GM11168 (cell line): ENCODE measurements at regions not wholly inside any gene's neighbourhood (a gene's known extent, or its start where the extent isn't known, plus 50 kb on each side); places are given as distances from the start of the nearest gene placed in this dataset.
"Not testable (repeated sequence)": the region's sequence is repeated elsewhere in the genome, so short reads cannot be mapped to it uniquely, and the experiment has no call there.

Source experiments
- in situ Hi-C: fragments of 300-500 bp; cut with MboI; formaldehyde crosslinking; loops from one replicate; pipeline ENCODE4 v1.12.0; 2022; ENCODE audit warnings: low sequenced_read_pairs; ENCODE audit not compliant: unreplicated experiment

DNA sequence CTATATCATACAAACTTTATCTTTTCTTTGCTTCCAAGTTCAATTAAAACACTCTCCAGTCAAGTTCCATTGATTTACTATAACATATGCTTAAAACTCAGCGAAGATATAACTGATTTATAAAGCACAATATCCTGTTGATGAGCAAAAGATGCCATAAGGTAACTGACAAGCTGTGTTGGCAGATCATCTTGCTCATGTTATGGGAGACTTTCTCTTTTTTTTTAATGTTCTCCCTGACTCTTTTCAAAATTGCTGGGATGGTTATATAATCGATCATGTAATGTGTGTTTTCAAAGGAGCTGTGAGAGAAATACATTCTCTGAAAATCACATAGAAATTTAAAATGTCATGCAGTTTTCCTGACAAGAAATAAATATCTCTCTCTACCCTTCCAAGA lies 293.5 kb downstream of the MED10 start:
- in situ Hi-C loops: no loop called here

DNA sequence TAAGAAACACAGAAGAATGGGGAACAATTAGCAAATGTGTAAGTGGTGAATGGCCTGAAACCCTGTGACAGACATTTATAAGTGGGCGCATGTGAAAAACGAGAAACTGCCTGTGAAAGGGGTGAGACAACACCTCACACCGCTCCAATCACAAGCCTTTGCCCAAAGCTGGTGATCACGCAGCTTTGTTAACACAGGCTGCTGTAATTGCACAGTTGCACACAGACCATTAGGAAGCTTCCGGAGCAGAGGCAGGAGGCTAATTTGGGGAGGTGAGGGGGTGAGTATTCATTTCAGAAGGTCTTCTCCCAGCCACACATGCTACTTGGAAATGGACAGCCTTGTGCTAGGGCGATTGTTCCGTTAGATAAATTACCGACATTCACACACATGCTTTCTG lies 294.0 kb downstream of the MED10 start:
- in situ Hi-C loops: no loop called here

DNA sequence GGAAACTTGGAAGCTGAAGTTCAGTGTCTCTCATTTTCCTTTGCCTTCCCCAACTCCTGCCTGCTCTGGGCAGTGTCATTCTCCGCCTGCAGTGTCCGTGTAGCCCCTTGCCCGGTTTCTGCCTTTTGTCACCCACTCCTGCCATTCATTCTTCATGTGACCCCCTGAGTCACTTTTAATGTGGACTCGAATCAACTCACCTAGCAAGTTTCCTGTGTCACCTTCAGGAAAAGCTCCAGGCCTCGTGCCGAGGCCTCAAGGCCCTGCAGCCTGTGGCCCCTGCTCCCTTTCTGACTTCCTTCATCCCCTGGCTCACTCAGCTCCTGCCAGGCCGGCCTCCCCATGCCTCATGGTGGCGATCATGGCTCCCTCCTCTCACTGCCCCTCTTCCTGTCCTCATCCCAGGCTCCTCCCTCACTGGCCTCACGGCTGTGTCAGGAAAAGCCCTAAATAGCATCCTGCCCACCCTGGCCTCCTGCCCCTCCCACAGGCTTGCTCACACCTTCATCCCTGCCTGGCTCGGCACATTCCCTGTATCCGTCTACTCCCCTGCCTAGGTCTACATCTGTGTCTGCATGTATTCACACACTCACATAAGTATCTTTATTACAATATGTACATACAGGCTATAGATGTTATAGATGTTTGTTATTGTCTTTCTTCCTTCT lies 294.9 kb downstream of the MED10 start:
- in situ Hi-C loops: no loop called here

DNA sequence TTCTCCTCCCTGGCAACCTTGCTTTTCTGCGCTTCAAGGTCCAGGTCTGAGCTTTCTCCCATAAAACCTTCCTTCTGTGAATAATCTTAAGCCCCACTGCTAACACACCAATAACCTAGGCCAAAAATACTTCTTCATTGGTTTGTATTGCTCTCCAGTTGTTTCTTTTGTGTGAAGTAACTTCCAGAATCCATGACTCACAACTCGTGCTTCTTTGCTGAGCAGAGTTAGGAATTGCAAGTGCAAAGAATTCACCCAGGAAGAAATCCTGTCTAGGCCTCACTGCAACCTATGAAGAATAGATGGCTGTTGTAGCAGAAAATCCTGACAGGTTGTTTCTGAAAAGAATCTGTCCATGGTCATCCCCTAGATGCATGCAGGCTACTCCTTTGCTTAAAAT lies 295.7 kb downstream of the MED10 start:
- in situ Hi-C loops: no loop called here

DNA sequence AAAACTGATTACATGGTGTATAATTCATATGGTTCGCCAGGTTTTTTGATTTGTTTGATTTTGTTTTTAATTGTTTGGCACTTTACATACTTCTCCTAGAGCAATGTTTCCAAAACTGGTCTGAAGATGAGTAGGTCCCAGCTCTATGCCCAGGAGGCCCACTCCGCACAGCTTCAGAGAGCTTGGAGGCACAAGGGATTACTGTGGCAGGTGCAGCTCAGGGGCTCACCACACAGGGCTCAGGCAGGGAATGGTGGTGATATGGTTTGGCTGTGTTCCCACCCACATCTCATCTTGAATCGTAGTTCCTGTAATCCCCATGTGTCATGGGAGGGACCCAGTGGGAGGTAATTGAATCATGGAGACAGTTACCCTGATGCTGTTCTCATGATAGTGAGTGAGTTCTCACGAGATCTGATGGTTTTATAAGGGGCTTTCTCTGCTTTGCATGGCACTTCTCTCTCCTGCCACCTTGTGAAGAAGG lies 296.6 kb downstream of the MED10 start:
- in situ Hi-C loops: no loop called here

DNA sequence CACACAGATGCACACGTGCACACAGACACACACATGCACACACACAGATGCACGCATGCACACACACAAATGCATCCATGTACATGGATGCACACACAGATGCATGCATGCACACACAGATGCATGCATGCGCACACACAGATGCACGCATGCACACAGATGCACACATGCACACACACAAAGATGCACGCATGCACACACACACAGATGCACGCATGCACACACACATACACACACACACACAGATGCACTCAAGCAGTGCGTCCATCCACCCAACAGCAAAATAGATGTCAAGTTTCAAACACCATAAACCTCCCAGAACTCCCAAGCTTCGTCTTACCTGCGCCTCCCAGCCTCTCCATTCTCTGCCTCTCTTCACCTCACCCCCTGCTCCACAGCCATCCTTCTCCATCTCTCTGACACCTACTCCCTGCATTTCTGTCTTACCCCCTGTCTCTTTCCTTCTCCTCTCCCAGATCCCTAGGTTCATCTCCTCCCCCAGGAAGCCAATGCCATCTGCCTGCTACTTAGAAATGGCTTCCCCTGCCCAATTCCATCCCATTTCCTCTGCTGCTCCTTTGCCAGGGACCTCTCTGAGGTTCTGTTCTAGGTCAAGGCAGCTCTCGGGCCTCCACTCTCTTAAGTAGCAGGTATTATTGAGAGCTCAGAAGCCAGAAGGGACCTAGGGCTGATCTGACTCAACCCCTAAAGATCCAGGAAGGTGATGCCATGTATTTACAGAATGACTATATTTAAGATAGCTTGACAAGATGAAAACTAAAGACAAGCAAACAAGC lies 297.2 kb downstream of the MED10 start:
- in situ Hi-C loops: no loop called here

DNA sequence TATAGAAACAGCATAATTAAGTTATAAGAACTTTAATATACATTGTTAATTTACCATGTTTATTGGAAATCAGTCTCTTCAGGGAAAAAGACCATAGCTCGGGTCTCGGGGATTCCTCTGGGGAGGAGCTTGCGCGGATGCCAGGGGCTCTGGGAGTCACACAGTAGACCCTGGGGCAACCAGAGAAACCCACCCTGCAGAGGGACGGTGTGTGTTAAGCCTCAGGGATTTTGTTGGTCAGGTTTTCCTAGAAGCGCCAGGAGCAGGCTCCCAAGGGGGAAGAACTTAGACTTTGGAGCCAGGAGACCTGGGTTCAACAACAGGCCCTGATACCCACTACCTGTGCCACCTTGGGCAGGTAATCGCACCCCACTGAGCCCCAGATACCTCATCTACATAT lies 297.9 kb downstream of the MED10 start:
- in situ Hi-C loops: no loop called here

DNA sequence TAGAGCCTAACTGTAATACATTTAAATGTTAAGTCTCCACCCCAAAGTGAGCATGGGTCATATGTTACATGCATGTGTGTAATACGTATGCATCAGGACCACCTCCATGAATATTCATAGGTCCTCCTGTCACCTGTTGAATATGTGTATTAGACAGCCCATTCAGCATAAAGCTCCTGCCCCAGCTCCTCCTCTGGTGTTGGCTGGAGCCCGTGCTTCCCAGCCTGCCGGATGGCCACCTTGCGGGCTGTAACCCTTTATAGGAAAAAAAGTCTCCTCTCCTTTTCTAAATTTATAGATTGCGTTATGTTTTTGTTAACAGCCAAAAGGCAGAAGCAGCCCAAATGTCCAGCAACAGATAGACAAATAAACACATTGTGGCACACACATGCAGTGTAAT lies 299.5 kb downstream of the MED10 start:
- in situ Hi-C loops: no loop called here

DNA sequence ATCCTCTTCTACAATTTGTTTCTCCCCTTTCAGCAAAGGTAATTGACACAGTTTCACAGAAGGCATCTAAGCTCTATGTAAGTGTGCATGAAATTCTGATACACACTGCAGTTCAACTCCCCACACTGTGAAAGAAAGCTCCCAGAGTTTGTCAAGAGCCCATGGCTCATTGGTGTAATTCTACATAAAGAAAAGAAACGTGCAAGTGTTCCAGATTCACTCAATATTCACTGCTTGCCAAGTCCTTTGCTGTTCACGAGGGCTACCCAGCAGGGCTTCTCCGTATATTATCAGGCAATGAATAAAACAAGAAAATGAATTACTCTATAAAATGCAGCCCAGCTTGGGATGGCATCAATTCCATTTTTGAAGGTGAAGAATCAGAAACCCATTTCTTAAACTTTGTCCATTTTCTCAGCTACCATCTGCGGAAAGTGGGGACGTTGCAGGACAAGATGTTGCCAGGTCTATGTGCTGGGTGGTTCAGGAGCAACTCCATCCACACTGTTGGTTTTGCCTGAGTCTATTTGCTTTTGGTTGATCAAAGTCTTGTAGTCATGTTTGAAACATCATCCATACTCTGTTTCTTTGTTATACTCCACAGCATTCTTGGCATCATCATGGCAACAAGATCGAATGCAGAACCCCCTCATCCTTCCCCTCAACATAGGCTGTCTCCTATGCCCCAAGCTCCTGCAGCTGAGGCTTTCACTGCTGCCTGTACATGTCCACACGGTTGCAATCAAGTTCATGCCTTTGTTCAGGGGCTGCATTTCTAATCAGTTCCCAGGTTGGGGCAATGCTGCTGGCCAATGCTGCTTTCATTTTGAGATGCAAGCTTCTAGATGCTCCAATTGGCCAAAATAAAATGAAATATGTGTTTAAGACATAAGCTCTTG lies 301.8 kb downstream of the MED10 start:
- in situ Hi-C loops: no loop called here

DNA sequence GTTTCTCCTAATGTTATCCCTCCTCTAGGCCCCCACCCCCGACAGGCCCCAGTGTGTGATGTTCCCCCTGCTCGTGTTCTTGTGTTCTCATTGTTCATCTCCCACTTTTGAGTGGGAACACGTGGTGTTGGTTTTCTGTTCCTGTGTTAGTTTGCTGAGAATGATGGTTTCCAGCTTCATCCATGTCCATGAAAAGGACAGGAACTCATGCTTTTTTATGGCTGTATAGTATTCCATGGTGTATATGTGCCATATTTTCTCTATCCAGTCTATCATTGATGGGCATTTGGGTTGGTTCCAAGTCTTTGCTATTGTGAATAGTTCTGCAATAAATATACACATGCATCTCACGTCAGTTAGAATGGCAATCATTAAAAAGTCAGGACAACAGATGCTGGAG lies 305.9 kb downstream of the MED10 start:
- in situ Hi-C loops: not testable (repeated sequence)

DNA sequence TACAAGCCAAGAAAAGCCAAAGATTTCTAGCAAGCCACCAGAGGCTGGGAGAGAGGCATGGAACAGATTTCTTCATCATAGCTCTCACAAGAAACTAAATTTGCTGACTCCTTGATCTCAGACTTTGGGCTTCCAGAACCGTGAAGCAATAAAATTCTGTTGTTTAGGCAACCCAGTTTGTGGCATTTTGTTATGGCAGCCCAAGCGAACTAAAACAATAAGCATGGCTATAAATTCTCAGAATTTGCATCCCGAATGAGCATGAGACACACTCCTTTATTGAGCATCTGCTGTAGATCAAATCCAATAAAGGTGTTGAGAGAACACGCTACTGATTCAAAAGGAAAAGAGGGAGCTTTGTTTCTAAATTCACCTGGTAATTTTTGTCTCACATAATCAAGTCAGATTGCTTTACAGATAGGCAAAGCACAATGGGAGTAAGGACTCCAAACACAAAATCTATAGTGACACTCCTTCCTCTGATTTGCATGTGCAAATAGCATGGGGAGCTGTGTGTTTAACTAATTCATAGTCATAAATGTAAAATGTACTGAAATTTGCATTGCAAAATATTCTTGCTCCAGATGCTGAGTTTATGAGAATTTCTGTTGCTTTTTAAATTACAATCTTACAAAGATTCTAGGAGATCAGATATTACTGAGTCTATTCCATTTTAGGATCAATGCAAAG lies 308.7 kb downstream of the MED10 start:
- in situ Hi-C loops: no loop called here

DNA sequence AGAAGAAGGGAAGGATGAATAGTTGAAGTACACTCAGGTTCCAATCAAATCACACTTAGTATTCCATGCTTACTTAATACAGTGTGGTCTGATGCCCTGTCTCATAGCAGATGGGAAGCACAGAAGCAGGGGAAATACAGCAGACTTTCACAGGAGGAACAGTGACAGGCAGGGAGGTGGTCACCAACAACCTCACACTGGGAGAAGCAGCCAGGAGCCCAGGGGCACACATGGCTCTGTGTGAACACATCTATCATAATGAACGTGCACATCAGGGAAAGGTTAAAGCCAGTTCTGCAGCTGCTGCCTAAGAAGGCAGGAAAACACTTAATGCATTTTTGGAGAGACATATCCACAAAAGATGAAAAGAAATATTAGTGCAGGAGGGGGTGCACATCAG lies 312.3 kb downstream of the MED10 start:
- in situ Hi-C loops: no loop called here

DNA sequence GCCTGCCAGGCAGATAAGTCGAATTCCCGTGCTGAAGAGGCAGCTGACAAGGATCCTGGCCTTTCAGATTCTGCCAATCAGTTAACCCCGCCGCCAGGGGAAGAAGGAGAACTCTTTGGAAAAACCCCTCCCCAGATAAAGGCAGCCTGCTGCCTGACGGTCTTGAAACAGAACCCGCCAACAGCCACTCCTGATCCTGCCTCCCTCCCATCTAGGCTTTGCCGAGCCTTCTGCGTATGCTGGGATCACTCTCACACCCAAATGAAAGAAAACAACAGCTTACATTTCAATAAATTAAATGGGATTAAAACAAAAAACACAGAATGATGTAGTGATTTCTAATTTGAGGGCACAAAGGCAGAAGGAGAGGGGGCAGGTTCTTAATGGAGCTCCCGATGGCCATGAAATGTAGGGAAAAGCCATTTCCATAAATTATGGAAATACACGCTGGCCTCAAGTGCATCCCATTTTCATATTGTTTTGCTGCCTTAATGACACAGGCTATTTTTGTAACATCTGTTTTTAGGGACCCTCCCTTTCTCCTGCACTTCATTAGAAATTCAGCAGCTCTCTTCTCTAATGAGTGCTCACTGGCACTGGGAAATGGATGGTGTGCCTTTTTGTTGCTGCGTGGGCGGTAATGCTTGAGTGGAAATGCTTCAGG lies 319.1 kb downstream of the MED10 start:
- in situ Hi-C loops: no loop called here

DNA sequence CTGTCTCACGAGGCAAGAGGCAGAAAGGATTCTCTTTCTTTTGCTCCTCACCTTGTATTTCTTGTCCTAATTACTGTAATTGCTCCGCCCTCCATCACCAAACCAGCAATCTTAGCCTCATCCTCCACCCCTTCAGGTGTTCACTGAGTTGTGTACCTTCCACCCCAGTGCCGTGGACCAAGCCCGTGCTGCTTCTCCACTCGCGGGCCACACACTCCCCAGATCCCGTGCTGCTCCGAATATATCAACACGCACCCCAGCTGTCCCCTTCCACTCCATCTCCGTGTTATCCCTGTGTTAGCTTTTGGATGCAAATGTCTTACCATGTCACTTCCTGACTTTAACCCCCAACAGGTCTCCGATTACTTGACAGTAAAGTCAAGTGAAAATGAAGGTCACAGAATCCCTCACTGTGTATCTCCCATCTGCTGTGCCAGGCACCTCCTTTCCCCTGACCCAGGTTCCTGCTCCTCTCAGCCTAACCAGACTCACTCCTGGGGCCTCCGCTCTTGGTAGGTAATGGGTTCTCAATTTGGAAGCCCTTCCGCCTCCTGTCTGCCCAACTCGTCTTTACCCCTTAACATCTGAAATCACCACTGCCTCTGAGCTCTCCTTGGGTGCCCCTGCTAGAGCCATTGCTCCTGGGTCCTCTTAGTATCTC lies 320.2 kb downstream of the MED10 start:
- in situ Hi-C loops: no loop called here

DNA sequence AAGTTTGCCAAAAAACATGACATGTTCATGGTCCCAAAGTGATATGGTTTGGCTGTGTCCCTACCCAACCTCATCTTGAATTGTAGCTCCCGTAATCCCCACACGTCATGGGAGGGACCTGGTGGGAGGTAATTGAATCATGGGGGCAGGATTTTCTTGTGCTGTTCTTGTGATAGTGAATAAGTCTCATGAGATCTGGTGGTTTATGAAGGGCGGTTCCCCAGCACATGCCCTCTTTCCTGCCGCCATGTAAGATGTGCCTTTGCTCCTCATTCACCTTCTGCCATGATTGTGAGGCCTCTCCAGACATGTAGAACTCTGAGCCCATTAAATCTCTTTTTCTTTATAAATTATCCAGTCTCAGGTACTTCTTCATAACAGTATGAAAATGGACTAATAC lies 322.1 kb downstream of the MED10 start:
- in situ Hi-C loops: no loop called here

DNA sequence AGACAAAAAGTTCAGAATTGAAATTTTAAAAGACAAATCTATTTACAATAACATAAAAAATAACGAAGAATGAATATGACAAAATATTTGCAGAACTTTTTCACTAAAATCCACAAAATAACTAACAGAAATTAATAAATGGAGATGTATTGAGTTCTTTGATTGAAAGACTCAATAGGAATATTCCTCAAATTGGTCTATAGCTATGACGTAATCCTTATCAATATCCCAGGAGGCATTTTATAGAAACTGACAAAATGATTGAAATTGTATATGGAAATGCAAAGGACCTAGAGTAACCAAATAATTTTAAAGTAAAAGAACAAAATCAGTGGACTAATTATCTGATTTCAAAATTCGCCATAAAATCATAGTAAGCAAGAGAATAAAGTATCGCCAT lies 328.7 kb downstream of the MED10 start:
- in situ Hi-C loops: no loop called here

DNA sequence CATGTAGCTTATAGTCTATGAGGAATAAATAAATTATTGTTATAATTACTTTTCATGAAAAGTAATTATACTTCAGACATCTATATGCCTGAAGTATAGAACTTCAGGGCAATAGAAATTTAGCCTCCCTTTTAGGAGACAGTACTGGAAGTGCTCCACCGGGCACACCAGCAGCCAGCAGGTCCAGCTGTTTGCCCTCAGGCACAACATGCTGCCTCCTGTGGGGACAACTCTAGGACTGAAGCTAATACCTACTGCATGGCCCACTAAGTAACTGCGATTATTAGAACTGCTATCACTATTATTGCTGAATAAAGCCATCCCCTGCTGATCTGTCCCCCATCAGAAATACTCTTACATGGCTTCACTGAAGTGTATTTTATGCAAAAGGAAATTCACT lies 329.6 kb downstream of the MED10 start:
- in situ Hi-C loops: no loop called here

DNA sequence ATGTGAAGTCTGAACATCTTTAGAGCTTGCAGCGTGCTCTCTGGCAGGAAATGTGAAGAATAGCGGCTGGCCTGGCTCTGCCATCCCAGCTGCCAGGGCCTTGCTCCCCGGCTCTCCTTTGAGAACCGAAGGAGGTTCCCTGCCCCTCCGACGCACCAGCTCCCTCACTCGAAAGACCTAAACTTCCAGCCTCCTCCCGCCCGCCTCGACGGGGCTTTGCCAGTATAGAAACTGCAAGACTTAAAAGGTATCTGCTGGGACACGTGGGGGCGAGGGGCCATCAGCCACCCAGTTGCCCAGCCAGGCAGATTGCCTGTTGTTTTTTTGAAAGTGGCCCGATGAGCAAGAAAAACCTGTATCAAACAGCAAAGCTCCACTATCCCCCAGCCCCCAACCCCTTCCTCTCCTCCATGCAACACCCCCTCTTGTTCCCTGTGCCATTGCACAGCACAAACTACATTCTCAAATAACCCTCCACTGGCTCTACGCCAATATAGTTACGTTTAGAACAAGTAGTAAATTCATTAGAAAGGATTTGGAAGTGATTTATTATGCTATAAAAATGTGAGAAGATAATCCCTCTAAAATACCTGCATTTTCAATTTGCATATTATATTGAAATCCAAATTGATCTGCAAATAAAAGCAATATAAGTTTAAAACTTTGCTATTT lies 331.9 kb downstream of the MED10 start:
- in situ Hi-C loops: no loop called here
